H1 (cell line): ENCODE measurements at regions not wholly inside any gene's neighbourhood (a gene's known extent, or its start where the extent isn't known, plus 50 kb on each side); places are given as distances from the start of the nearest gene placed in this dataset.

Experiments used
- CTCF ChIA-PET: fragments of 300-600 bp; sonication (Branson Sonifier 250); formaldehyde crosslinking; loops from one replicate; lab custom pipeline; 2021; ENCODE audit not compliant: partially characterized antibody; lab: Charles Lee
- POLR2A ChIA-PET: fragments of 300-600 bp; sonication (Branson Sonifier 250); formaldehyde crosslinking; loops from one replicate; lab custom pipeline; 2021; ENCODE audit warnings: inconsistent platforms; ENCODE audit not compliant: partially characterized antibody; lab: Charles Lee
- DNase-seq, 2 experiments: peaks; one replicate each; pipeline versions ENCODE4 v3.0.0 to v3.0.0-alpha.2; 2010 to 2022; ENCODE audit warnings: low spot score in 2 of 2, low read depth in 1 of 2, mixed read lengths in 1 of 2
- FAIRE-seq: peaks from 2 replicates; lab custom pipeline; 2011; peaks lifted over from hg19 to GRCh38; lab: Jason Lieb, UNC
- H2AFZ ChIP-seq: 2 replicates; pipeline ENCODE4 v1.8.1; 2012; ENCODE audit warnings: low read length, inconsistent platforms
- H2AK5ac ChIP-seq: 2 replicates; pipeline ENCODE4 v1.6.1; 2013; ENCODE audit warnings: low read depth, low read length
- H2BK120ac ChIP-seq: replicated peaks from 2 replicates; pipeline ENCODE3; 2013; ENCODE audit warnings: low read depth, low read length, inconsistent platforms
- H2BK12ac ChIP-seq: 2 replicates; pipeline ENCODE4 v1.6.1; 2013; ENCODE audit warnings: low read depth, low read length
- H2BK15ac ChIP-seq: 2 replicates; pipeline ENCODE4 v1.6.1; 2013; ENCODE audit warnings: low read length
- H2BK20ac ChIP-seq: 2 replicates; pipeline ENCODE4 v1.6.1; 2013; ENCODE audit warnings: low read length
- H2BK5ac ChIP-seq: 2 replicates; pipeline ENCODE4 v1.6.1; 2013; ENCODE audit warnings: low read depth, low read length
- H3K14ac ChIP-seq: 2 replicates; pipeline ENCODE4 v1.6.1; 2013; ENCODE audit warnings: inconsistent platforms; ENCODE audit not compliant: insufficient read length
- H3K18ac ChIP-seq: 2 replicates; pipeline ENCODE4 v1.6.1; 2013; ENCODE audit warnings: low read length; ENCODE audit errors: extremely low read depth
- H3K23ac ChIP-seq: 2 replicates; pipeline ENCODE4 v1.6.1; 2013; ENCODE audit warnings: inconsistent platforms; ENCODE audit not compliant: insufficient read length
- H3K23me2 ChIP-seq: 2 replicates; pipeline ENCODE4 v1.6.1; 2013; ENCODE audit warnings: low read depth, low read length
- H3K27ac ChIP-seq: 2 replicates; pipeline ENCODE4 v1.6.1; 2011; ENCODE audit warnings: low read depth, low read length, inconsistent platforms
- H3K27me3 ChIP-seq, 4 experiments: replicated peaks in 1 of 4; 1 replicate in 1 of 4; 2 replicates in 3 of 4; pipeline versions ENCODE4 v1.6.1 to v1.8.1; 2011 to 2013; ENCODE audit warnings: low read length in 3 of 4, mild to moderate bottlenecking in 3 of 4, inconsistent platforms in 2 of 4, mixed read lengths in 2 of 4, moderate library complexity in 1 of 4; ENCODE audit not compliant: control insufficient read depth in 3 of 4, insufficient read depth in 3 of 4; ENCODE audit errors: extremely low read depth in 1 of 4
- H3K36me3 ChIP-seq, 4 experiments: 2 replicates each; pipeline versions ENCODE4 v1.6.1 to v1.8.1; 2011 to 2013; ENCODE audit warnings: mild to moderate bottlenecking in 4 of 4, low read length in 3 of 4, moderate library complexity in 2 of 4, control low read depth in 1 of 4, inconsistent platforms in 1 of 4; ENCODE audit not compliant: insufficient read depth in 4 of 4, control insufficient read depth in 2 of 4
- H3K4ac ChIP-seq: replicated peaks from 2 replicates; pipeline ENCODE3; 2013; ENCODE audit warnings: low read length, low read depth, mixed read lengths, inconsistent platforms; ENCODE audit not compliant: insufficient read length
- H3K4me1 ChIP-seq, 4 experiments: replicated peaks in 1 of 4; 1 replicate in 1 of 4; 2 replicates in 3 of 4; pipeline versions ENCODE4 v1.6.1 to v1.8.1; 2011 to 2013; ENCODE audit warnings: low read length in 3 of 4, inconsistent platforms in 2 of 4, mixed read lengths in 1 of 4; ENCODE audit not compliant: insufficient read depth in 4 of 4, control insufficient read depth in 3 of 4
- H3K4me2 ChIP-seq, 2 experiments: 2 replicates each; pipeline versions ENCODE4 v1.6.1 to v1.8.1; 2011 to 2013; ENCODE audit warnings: low read depth in 2 of 2, low read length in 2 of 2, control low read depth in 1 of 2, inconsistent platforms in 1 of 2, mild to moderate bottlenecking in 1 of 2; ENCODE audit not compliant: insufficient read depth in 1 of 2
- H3K4me3 ChIP-seq, 4 experiments: fragments of 200-600, 300-600 bp in 1 of 4; sonication (generic), shearing (Covaris generic), sonication (Bioruptor Twin) in 1 of 4; 2 replicates each; pipeline versions ENCODE4 v1.5.1 to v1.8.1; 2011 to 2016; ENCODE audit warnings: low read length in 4 of 4, low read depth in 3 of 4, control low read depth in 2 of 4, inconsistent platforms in 2 of 4, mild to moderate bottlenecking in 2 of 4, mixed read lengths in 1 of 4, moderate library complexity in 1 of 4; ENCODE audit not compliant: insufficient read depth in 2 of 4; ENCODE audit errors: extremely low read depth in 1 of 4
- H3K56ac ChIP-seq: replicated peaks from 2 replicates; pipeline ENCODE3; 2013; ENCODE audit warnings: low read depth, mild to moderate bottlenecking, mixed read lengths, low read length, inconsistent platforms; ENCODE audit not compliant: insufficient read length
- H3K79me1 ChIP-seq: 2 replicates; pipeline ENCODE4 v1.6.1; 2013; ENCODE audit warnings: low read depth, low read length, control low read depth
- H3K79me2 ChIP-seq, 2 experiments: 2 replicates each; pipeline versions ENCODE4 v1.6.1 to v1.8.1; 2012 to 2013; ENCODE audit warnings: low read length in 2 of 2, mild to moderate bottlenecking in 2 of 2, inconsistent platforms in 1 of 2; ENCODE audit not compliant: insufficient read depth in 2 of 2, control insufficient read depth in 1 of 2
- H3K9ac ChIP-seq, 4 experiments: replicated peaks in 1 of 4; 1 replicate in 1 of 4; 2 replicates in 3 of 4; pipeline versions ENCODE4 v1.6.1 to v1.8.1; 2011 to 2013; ENCODE audit warnings: low read depth in 3 of 4, low read length in 3 of 4, control low read depth in 2 of 4, mild to moderate bottlenecking in 2 of 4, moderate library complexity in 2 of 4, inconsistent platforms in 1 of 4; ENCODE audit errors: extremely low read depth in 1 of 4
- H3K9me3 ChIP-seq, 2 experiments: 2 replicates each; pipeline versions ENCODE4 v1.6.1 to v1.8.1; 2012 to 2013; ENCODE audit warnings: mild to moderate bottlenecking in 2 of 2, moderate library complexity in 2 of 2, control low read depth in 1 of 2, inconsistent platforms in 1 of 2, low read depth in 1 of 2, low read length in 1 of 2, mixed read lengths in 1 of 2; ENCODE audit not compliant: insufficient read depth in 2 of 2
- H4K20me1 ChIP-seq, 2 experiments: replicated peaks in 1 of 2; 2 replicates each; pipeline versions ENCODE3 to v1.8.1; 2011 to 2013; ENCODE audit warnings: inconsistent platforms in 2 of 2, low read length in 2 of 2, mild to moderate bottlenecking in 1 of 2; ENCODE audit not compliant: insufficient read depth in 2 of 2, control insufficient read depth in 1 of 2
- H4K5ac ChIP-seq: 2 replicates; pipeline ENCODE4 v1.6.1; 2013; ENCODE audit warnings: low read length, low read depth, mixed read lengths, inconsistent platforms; ENCODE audit not compliant: insufficient read length
- H4K8ac ChIP-seq: 2 replicates; pipeline ENCODE4 v1.8.0; 2013; ENCODE audit warnings: mild to moderate bottlenecking, moderate library complexity, low read length, inconsistent platforms; ENCODE audit not compliant: insufficient read depth; ENCODE audit errors: extremely low read depth
- H4K91ac ChIP-seq: replicated peaks from 2 replicates; pipeline ENCODE3; 2013; ENCODE audit warnings: low read length, mixed read lengths, inconsistent platforms; ENCODE audit not compliant: insufficient read length
- ATF3 ChIP-seq: IDR thresholded peaks from 2 replicates; pipeline ENCODE4 v1.6.1; 2011; ENCODE audit warnings: low read depth, mild to moderate bottlenecking, low read length; ENCODE audit not compliant: insufficient read depth
- EZH2 ChIP-seq: fragments of 200-600 bp; sonication (generic); IDR thresholded peaks from 2 replicates; pipeline ENCODE4 v1.7.1; 2012; ENCODE audit warnings: low read depth, mild to moderate bottlenecking, moderate library complexity, low read length, inconsistent platforms; ENCODE audit not compliant: severe bottlenecking
- SP1 ChIP-seq: IDR thresholded peaks from 2 replicates; pipeline ENCODE4 v1.6.1; 2011; ENCODE audit warnings: low read depth, low read length
- WGBS, 2 experiments: shearing (Covaris generic) in 1 of 2; methylation state at CpG; one replicate each; pipeline versions ENCODE4 v1.1.6 to v1.1.7; 2013 to 2015; ENCODE audit warnings: low lambda C conversion rate in 2 of 2, mixed read lengths in 2 of 2, inconsistent platforms in 1 of 2, low coverage in 1 of 2, missing lambda C conversion rate in 1 of 2; ENCODE audit not compliant: insufficient replicate concordance in 2 of 2, insufficient coverage in 1 of 2, insufficient read length in 1 of 2; ENCODE audit errors: extremely low coverage in 1 of 2, missing lambda C conversion rate in 1 of 2; 5-methylcytosine and 5-hydroxymethylcytosine counted together

DNA sequence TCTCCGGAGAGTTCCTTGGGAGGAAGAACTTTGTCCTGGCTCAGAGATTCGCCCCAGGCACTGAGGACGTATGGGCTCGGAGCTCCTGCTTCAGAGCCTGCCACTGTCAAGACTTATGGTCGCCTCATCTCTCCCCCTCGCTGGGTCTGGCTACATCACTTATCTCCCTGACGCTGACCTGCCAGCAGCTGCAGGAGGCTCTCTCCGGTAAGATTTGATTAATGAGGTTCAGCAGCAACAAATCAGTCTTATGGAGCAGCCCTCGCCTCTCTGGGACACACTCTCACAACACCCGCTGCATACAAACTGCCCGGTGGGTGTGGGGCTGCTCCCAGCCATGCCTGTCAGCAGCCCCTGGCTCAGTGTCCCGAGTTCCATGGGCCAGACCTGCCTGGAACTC, 297.8 kb downstream of the RRAGC start:
- H3K27me3 ChIP-seq: peaks cover 0 to 10% (median 8%) of the 10 kb centered on the region in 4 experiments; a peak in 4 of 7 replicates
- H3K79me1 ChIP-seq: no peaks in the 10 kb centered on the region
- FAIRE-seq: no peak
- DNase-seq: no peak
- no peaks in the 10 kb centered on the region for H3K36me3 ChIP-seq
- no peak overlapping the region for H3K4ac ChIP-seq
- no peak overlapping the region for H2BK20ac ChIP-seq
- no peak overlapping the region for H3K23ac ChIP-seq
- POLR2A ChIA-PET: no interaction called here
- H2BK12ac ChIP-seq: no peak overlapping the region
- no peak overlapping the region for H3K56ac ChIP-seq
- no peaks in the 10 kb centered on the region for H3K9me3 ChIP-seq
- H2BK15ac ChIP-seq: no peak overlapping the region
- H3K4me2 ChIP-seq: no peak overlapping the region
- WGBS, 2 experiments: 91% methylated on average over 12 of the region's 12 CpGs; no CpG with 5 or more reads in 1 of the 2 experiments
- no peak overlapping the region for H2AK5ac ChIP-seq
- no peak overlapping the region for H2AFZ ChIP-seq
- H4K8ac ChIP-seq: no peak overlapping the region
- no peak overlapping the region for H4K91ac ChIP-seq
- H4K5ac ChIP-seq: no peak overlapping the region
- H3K23me2 ChIP-seq: peaks cover 8% of the 10 kb centered on the region; the same call in 1 of the 2 replicates
- H2BK5ac ChIP-seq: no peak overlapping the region
- H3K9ac ChIP-seq: no peak overlapping the region
- H3K18ac ChIP-seq: peak overlapping the region; percentile 20; the same call in 1 of the 2 replicates
- H3K14ac ChIP-seq: no peak overlapping the region
- H3K4me1 ChIP-seq: peaks cover 14 to 22% (median 16%) of the 10 kb centered on the region in 4 experiments
- CTCF ChIA-PET: interaction anchor here (1.2 kb wide), 2 partner anchors 9 to 259 kb away, joined by 4 to 5 read pairs; no protein-coding TSS in a partner anchor
- no peaks in the 10 kb centered on the region for H3K79me2 ChIP-seq
- TF ChIP-seq EZH2 (no peak), SP1 (no peak), ATF3 (no peak)
- H3K4me3 ChIP-seq: no peak overlapping the region
- H2BK120ac ChIP-seq: no peak overlapping the region
- no peak overlapping the region for H3K27ac ChIP-seq
- no peaks in the 10 kb centered on the region for H4K20me1 ChIP-seq
